Dermis microvascular lymphatic vessel endothelial cell (primary cell): ENCODE measurements at regions not wholly inside any gene's neighbourhood (a gene's known extent, or its start where the extent isn't known, plus 50 kb on each side); places are given as distances from the start of the nearest gene placed in this dataset.

Experiments
- DNase-seq, 2 donors: peaks; one replicate each; pipeline versions ENCODE4 v3.0.0 to v3.0.0-alpha.2; 2010; ENCODE audit warnings: low read depth in 2 of 2

- no peak for DNase-seq
Observed at GRCh38 chr3:43979645-43980044, 262.0 kb upstream of the TOPAZ1 start.

GRCh38 chr3:43994657-43995546 is 246.8 kb upstream of the TOPAZ1 start:
- no peak for DNase-seq

- no peak for DNase-seq
Observed at GRCh38 chr3:43995547-43996378, 245.9 kb upstream of the TOPAZ1 start.

GRCh38 chr3:43996379-43997301 is 245.0 kb upstream of the TOPAZ1 start:
- DNase-seq: no peak

GRCh38 chr3:43997316-43997715 is 244.4 kb upstream of the TOPAZ1 start:
- no peak for DNase-seq

- no peak for DNase-seq
Observed at GRCh38 chr3:43997788-43998369, 243.8 kb upstream of the TOPAZ1 start.

GRCh38 chr3:43998370-43998835 is 243.3 kb upstream of the TOPAZ1 start:
- DNase-seq: no peak

- peak in 1 of 2 donors; percentile 44 for DNase-seq
Observed at GRCh38 chr3:43998836-43999727, 242.6 kb upstream of the TOPAZ1 start.

GRCh38 chr3:43999728-44000319 is 241.9 kb upstream of the TOPAZ1 start:
- no peak for DNase-seq

- no peak for DNase-seq
Observed at GRCh38 chr3:44000586-44000985, 241.1 kb upstream of the TOPAZ1 start.

- DNase-seq: no peak
Observed at GRCh38 chr3:44001072-44001471, 240.6 kb upstream of the TOPAZ1 start.

- no peak for DNase-seq
Observed at GRCh38 chr3:44003801-44004200, 237.9 kb upstream of the TOPAZ1 start.

- no peak for DNase-seq
Observed at GRCh38 chr3:44011680-44012079, 230.0 kb upstream of the TOPAZ1 start.

GRCh38 chr3:44012160-44012899 is 229.4 kb upstream of the TOPAZ1 start:
- DNase-seq: no peak

GRCh38 chr3:44013967-44014366 is 227.7 kb upstream of the TOPAZ1 start:
- DNase-seq: no peak

- no peak for DNase-seq
Observed at GRCh38 chr3:44015170-44015569, 226.5 kb upstream of the TOPAZ1 start.

- no peak for DNase-seq
Observed at GRCh38 chr3:44016818-44017217, 224.9 kb upstream of the TOPAZ1 start.

GRCh38 chr3:44018926-44019325 is 222.8 kb upstream of the TOPAZ1 start:
- no peak for DNase-seq

GRCh38 chr3:44019736-44020135 is 221.9 kb upstream of the TOPAZ1 start:
- no peak for DNase-seq
